IMR-90 (cell line): ENCODE measurements at regions not wholly inside any gene's neighbourhood (a gene's known extent, or its start where the extent isn't known, plus 50 kb on each side); places are given as distances from the start of the nearest gene placed in this dataset.

Experiments used
- BHLHE40 ChIP-seq: fragments of 150-350 bp; IDR thresholded peaks from 2 replicates; pipeline ENCODE4 v1.6.1; 2016; ENCODE audit warnings: mild to moderate bottlenecking, low read depth, low read length
- CEBPB ChIP-seq: IDR thresholded peaks from 2 replicates; pipeline ENCODE4 v1.6.1; 2012; ENCODE audit warnings: low read depth, low read length, improper control_type of control experiment
- FOS ChIP-seq: fragments of 150-350 bp; IDR thresholded peaks from 2 replicates; pipeline ENCODE4 v1.6.1; 2016; ENCODE audit warnings: low read depth, low read length
- MAZ ChIP-seq: IDR thresholded peaks from 2 replicates; pipeline ENCODE4 v1.6.1; 2012; ENCODE audit warnings: low read depth, mild to moderate bottlenecking, low read length, improper control_type of control experiment, moderate library complexity, borderline replicate concordance
- POLR2A ChIP-seq: IDR thresholded peaks from 2 replicates; pipeline ENCODE4 v1.6.1; 2012; ENCODE audit warnings: mild to moderate bottlenecking, low read depth, low read length
- RAD21 ChIP-seq: IDR thresholded peaks from 2 replicates; pipeline ENCODE4 v1.6.1; 2012; ENCODE audit warnings: low read length, improper control_type of control experiment
- SMC3 ChIP-seq: fragments of 150-350 bp; IDR thresholded peaks from 2 replicates; pipeline ENCODE4 v1.6.1; 2016; ENCODE audit warnings: low read depth, mild to moderate bottlenecking, antibody characterized with exemption, low read length, moderate library complexity
- TF ChIP-seq, protein P1 (sequence below): conservative IDR thresholded peaks from 2 replicates; pipeline ENCODE4 v1.5.1; 2012; ENCODE audit warnings: mild to moderate bottlenecking, low read depth, low read length, improper control_type of control experiment
- TF ChIP-seq, protein P2 (sequence below): fragments of 150-350 bp; IDR thresholded peaks from 2 replicates; pipeline ENCODE4 v1.6.1; 2016; ENCODE audit warnings: low read depth, mild to moderate bottlenecking, low read length, moderate library complexity, borderline replicate concordance

DNA sequence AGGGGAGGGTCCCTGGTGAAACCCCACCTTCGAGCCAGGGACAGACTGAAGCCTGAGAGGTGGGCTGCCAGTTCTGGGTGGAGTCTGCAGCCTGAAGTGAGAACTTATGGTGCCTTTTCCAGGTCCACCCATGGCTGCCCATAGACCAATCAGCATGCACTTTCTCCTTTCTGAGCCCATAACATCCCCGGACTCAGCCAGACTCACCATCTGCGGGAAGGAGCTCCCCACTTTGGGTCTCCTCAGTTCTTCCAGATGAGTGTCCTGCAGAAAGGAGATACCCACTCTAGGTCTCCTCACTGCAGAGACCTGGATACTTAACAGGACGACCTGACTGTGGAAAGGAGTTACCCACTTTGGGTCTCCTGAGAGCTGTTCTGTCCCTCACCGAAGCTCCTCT lies 1673.4 kb upstream of the TMEFF2 start:
- TF ChIP-seq POLR2A (no peak), SMC3 (no peak), BHLHE40 (no peak), RAD21 (no peak), CEBPB (no peak), FOS (no peak), MAZ (no peak)
- TF ChIP-seq, protein P1, sequence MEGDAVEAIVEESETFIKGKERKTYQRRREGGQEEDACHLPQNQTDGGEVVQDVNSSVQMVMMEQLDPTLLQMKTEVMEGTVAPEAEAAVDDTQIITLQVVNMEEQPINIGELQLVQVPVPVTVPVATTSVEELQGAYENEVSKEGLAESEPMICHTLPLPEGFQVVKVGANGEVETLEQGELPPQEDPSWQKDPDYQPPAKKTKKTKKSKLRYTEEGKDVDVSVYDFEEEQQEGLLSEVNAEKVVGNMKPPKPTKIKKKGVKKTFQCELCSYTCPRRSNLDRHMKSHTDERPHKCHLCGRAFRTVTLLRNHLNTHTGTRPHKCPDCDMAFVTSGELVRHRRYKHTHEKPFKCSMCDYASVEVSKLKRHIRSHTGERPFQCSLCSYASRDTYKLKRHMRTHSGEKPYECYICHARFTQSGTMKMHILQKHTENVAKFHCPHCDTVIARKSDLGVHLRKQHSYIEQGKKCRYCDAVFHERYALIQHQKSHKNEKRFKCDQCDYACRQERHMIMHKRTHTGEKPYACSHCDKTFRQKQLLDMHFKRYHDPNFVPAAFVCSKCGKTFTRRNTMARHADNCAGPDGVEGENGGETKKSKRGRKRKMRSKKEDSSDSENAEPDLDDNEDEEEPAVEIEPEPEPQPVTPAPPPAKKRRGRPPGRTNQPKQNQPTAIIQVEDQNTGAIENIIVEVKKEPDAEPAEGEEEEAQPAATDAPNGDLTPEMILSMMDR: no peak
- TF ChIP-seq, protein P2, sequence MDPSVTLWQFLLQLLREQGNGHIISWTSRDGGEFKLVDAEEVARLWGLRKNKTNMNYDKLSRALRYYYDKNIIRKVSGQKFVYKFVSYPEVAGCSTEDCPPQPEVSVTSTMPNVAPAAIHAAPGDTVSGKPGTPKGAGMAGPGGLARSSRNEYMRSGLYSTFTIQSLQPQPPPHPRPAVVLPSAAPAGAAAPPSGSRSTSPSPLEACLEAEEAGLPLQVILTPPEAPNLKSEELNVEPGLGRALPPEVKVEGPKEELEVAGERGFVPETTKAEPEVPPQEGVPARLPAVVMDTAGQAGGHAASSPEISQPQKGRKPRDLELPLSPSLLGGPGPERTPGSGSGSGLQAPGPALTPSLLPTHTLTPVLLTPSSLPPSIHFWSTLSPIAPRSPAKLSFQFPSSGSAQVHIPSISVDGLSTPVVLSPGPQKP: no peak
